Spleen (tissue), 7 donors: ENCODE measurements at regions not wholly inside any gene's neighbourhood (a gene's known extent, or its start where the extent isn't known, plus 50 kb on each side); places are given as distances from the start of the nearest gene placed in this dataset.

Experiments
- CTCF ChIP-seq, 11 experiments: fragments of 200-600 bp in 7 of 11; fragments of 450-650 bp in 4 of 11; sonication (generic) in 4 of 11; IDR thresholded peaks in 8 of 11; conservative IDR thresholded peaks in 3 of 11; 1 replicate in 7 of 11; 2 replicates in 4 of 11; pipeline versions ENCODE4 v1.4.0 to v1.8.0; 2016 to 2021; ENCODE audit warnings: antibody characterized with exemption in 11 of 11, inconsistent platforms in 4 of 11, mild to moderate bottlenecking in 1 of 11
- POLR2A ChIP-seq, 3 donors: fragments of 450-650 bp; IDR thresholded peaks; one replicate each; pipeline ENCODE4 v1.5.1; 2017; ENCODE audit warnings: antibody characterized with exemption in 3 of 3, mild to moderate bottlenecking in 1 of 3
- POLR2AphosphoS5 ChIP-seq, 3 donors: sonication (generic); formaldehyde crosslinking; IDR thresholded peaks; one replicate each; pipeline ENCODE4 v1.5.1; 2017; ENCODE audit warnings: antibody characterized with exemption in 3 of 3
- donor health status: DM: no; HTN: no; CAD: no; lungs with moderate emphysema.
- donor health status: DM: no; HTN: no; CAD: no.
- donor health status: DM: no; HTN: no; CAD: no.

DNA sequence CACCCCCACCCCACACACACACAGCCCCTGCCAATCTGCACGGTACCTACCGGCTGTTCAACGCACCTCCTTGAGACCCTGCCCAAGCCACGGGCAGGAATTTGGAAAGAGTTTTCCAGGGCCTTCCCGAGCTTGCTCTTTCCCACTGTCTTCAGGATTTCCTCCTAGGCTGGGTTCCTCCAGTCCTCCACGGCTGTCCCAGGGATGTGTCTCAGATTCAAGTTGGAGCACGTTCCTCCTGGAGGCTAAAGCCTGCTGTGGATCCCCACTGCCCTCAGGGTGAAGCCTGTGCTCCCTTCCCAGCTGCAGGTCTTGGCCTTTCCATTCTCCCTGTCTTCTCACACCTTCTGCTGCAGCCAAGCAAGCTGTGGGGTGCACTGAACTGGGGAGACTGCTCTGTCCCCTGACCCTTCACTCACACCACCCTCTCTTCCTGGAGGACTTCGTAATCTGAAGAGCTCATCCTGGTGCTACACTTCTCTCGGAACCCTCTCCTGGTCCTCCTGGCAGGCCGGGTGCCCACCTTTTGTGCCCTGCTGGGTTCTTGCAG is 54.9 kb upstream of the HS6ST1 start:
- TF ChIP-seq CTCF (IDR thresholded peaks at IDR 0.05 in 8 of 11, conservative IDR thresholded peaks at IDR 0.05 in 3 of 11) = no peak
- TF ChIP-seq POLR2A (IDR thresholded peaks at IDR 0.05) = no peak
- no peak for TF ChIP-seq POLR2AphosphoS5 (IDR thresholded peaks at IDR 0.05)
